ENCODE measurements at regions not wholly inside any gene's neighbourhood (a gene's known extent, or its start where the extent isn't known, plus 50 kb on each side); places are given as distances from the start of the nearest gene placed in this dataset.

DNA sequence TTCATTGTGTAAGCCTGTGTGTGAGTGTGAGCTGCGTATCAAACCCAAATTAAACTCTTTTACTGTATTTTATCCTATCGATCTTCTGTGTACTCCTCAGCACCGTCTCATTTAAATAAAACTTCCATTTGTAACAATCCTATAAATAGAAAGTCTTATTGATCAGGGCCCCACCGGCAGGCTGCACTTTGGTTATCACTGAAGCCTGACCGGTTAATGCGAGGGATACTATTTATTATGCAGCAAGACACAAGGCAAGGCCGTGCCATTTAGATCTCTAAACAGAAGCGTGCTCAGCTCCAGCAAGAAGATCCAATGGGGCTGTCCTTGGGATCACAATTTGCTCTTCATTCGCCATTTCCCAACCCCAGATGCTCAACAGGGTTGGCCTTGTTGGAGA is 252.6 kb upstream of the TSHZ3 start:
- no peak for DNase-seq (ENCODE audit: low spot score)

DNA sequence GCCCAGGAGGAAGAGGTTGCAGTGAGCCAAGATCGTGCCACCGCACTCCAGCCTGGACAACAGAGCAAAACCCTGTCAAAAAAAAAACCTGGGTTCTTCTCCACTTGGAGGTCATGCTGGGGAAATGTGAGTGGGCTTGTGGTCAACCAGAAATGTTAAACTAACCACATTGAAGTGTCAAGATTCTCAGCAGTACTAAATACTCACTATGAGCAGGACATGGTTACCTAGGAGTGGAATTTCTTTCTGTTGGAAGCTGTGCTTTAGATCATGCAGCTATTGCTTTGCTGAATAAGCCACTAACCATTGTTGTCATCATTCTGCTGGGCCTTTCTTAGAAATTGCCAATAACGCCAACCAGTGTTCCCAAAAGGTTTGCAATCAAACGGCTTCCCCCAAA is 253.3 kb upstream of the TSHZ3 start:
- no peak for DNase-seq (ENCODE audit: low spot score)

DNA sequence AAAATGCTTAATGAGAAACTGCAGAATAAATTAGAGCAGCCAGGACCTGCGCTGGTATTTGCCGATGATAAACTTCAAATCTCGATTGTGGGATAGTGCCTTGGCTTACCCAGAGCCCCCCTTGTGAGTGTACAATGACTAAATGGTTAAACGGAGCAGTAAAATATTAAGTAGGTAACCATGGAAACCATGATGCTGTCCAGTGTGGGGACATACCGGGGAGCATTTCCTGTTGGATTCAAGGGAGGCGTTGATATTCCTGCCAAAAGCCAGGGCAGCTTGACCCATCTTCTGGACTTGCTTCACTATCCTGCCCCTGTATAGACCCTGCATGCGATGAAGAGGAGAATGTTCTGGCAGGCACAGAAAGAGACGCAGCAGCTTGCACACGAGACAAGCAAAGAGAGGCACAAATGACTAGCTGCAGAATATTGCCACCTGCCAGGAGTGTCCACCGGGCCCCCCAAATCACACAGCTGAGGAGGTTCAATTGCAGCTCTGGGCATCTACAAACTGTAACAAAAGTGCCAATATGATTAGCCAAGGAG is 255.3 kb upstream of the TSHZ3 start:
- DNase-seq (ENCODE audit: low spot score): no peak

DNA sequence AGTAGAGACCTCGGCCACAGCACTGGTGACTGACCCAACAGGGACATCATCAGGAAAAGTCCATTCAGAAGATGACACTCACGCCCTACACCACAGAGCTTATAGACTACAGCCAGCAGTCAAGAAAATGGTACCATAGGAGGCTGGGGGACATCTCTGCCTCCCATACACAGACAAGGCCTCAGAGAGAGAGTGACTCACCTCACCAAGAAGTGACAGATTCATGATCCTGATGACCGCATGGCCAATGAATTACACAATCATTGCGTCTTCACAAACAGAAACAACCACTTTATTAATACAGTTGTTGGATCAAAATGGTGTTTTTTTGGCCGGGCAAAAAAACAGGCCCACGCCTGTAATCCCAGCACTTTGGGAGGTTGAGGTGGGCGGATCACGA is 260.8 kb upstream of the TSHZ3 start:
- no peak for DNase-seq (ENCODE audit: low spot score)

DNA sequence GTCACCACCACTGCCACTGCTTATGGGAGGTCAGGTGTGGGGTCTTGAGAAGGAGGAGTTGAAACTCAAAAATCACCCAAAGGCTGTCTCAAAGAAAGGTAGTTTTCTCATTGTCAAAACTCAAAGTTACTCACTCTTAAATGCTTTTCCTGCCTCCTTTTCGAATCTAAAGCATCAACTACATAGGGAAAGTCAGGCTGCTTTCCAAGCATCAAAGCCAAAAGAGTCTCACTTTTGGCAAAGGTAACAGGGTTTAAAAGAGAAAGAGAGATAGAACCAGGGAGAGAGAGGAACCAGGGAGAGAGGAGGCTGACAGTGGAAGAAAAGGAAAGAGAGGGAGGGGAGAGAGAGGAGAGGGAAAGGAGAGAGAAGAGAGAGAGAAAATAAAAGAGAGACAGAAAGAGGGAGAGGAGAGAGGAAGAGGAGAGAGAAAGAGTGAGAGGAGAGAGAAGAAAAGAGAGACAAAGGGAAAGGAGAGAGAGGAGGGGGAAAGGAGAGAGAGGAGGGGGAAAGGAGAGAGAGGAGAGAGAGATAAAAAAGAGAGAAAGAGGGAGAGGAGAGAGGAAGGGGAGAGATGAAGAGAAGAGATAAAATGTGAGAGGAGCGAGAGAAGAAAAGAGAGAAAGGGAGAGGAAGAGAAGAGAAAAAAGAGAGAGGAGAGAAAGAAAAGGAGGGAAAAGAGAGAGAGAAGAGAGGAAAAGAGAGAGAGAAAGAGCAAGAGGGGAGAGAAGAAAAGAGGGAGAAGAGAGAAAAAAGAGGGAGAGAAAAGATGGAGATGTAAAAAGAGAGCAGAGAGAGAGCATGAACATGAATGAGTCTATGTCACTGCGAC is 262.0 kb upstream of the TSHZ3 start:
- DNase-seq (ENCODE audit: low spot score): no peak

DNA sequence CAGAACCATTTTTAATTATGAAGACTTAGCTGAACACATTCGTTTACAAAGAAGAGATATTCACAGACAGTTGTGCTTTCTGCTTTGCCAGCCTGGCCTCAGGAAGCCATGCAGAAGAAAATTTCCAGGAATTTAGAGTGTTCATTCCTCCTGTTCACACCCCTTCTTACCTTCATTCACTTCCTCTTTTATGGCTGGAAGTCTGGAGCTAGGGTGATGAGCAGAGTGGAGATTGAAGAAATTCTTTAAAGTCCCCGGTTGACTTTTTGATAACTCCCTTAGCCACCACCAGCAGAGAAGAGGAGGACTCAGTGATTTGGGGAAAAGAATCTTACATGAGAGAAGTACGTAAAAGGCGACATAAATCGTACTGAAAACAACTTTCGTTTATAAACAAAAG is 263.6 kb upstream of the TSHZ3 start:
- DNase-seq (ENCODE audit: low spot score): no peak

DNA sequence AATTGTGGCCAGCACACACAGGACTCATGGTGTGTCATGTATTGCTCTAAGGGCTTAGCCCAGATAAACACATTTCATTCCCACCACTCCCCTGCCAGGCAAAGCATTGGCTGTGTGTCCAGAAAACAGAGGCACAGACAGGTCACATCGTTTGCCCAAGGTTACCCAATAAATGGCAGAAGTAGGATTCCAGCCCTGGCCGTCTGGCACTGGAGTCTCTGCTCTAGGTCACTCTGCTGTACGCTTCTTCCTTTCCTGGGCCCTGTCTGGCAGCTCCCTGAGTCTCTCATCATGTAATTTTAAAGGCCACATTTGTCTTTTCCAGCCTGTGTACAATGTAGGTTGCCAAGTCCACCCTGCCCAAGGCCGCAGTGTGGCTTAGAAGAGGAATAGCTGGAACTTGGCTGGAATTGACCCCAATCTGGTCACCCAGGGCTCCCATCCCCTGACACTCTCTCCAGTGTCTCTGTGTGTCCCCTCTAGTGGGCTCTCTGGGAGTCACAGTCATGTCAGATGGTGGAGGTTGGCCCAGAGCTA is 264.5 kb upstream of the TSHZ3 start:
- no peak for DNase-seq (ENCODE audit: low spot score)

DNA sequence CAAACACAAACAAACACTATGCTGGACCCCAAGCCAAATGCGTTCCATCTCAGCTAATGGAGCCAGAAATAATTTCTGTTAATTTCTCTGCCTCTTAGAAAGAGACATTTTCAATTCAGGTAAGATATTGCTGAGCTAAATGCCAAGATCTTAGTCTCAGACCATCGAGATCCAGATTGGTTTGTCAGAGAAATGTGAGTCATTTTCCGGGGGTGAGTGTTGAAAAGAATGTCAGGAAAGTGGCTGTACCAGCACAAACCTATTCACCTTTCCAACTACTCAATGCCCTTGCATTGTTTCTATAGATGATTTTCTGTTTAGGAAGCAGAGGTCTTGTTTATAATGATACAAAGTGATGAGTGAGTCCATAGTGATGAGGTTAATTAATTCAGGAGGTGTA is 266.8 kb upstream of the TSHZ3 start:
- peak; percentile 30 for DNase-seq (ENCODE audit: low spot score)

DNA sequence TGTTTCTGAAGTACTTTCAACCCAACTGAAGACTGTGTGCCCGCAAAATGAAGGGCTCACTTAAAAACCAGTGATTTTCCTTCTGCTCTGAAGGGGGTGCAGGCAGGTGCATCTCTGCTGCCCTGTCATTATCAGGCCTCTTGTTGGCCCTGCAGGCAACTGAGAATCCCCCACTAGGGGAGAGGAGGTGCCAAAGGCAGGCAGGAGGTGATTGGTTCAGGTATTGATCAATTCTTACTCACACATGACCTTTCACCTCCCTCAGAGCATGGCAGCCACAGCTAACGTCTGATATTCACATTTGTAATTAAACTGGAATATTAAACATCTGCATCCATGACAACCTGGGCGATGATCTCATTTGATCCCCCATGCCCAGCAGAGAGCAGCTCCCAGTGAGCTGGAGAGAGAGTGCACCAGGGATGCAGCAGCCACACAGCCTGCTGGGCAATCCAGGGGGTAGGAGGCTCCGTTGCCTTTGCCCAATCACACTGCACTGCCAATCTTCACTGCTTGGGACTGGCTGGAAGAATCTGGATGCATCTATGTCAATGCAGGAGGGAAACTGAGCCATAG is 267.9 kb upstream of the TSHZ3 start:
- no peak for DNase-seq (ENCODE audit: low spot score)

DNA sequence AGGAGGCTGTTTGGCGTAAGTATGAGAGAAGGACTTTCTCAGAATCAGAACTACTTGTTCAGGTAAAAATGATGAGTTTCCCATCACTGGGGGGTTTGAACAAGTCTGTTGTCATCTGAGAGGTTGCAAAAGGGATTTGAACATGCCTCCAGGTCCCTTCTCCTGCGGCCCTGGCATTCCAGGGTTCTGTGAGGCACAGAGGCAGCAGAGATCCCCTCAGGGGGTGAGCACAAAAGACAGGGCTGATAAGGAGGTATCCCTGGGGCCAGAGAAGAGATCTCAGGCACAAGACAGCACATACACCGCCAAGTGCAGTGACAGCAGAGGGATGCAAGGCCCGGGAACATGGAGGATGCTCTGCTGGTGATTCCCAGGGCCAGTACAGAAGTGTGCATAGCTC is 275.8 kb upstream of the TSHZ3 start:
- no peak for DNase-seq (ENCODE audit: low spot score)

DNA sequence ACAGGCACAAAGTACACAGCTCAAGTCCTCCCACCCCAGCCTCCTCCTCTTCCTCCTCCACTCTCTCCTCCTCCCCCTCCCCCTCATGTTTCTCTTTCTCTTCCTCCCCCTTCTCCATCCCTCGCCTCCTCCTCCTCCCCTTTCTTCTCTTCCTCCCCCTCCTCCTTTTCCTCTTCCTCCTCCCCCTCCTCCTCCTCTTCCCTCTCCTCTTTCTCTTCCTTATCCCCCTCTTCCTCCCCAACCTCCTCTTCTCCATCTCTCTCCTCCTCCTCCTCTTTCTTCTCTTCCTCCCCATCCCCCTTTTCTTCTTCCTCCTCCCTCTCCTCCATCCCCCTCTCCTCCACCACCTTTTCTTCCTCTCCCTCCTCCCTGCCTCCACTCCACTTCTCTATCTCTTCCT is 276.3 kb upstream of the TSHZ3 start:
- no peak for DNase-seq (ENCODE audit: low spot score)

DNA sequence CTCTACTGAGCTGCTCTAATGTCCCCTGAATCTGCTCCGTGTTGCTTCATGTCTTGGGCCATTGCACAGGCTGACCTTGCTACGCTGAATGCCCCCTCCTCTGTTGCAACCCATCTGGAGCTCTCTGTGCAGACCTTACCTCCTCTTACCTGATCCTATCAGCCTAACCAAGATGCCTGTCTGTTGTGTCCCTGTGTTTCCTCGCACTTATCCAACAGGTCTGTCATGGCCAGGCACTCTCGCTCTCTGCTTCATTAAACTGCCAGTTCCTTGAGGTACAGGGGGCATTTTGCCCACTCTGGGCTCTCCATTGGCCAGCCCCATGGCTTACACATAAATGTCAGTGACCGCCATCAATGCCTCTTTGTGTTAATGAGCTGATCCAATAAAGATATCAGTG is 277.7 kb upstream of the TSHZ3 start:
- DNase-seq (ENCODE audit: low spot score): no peak

DNA sequence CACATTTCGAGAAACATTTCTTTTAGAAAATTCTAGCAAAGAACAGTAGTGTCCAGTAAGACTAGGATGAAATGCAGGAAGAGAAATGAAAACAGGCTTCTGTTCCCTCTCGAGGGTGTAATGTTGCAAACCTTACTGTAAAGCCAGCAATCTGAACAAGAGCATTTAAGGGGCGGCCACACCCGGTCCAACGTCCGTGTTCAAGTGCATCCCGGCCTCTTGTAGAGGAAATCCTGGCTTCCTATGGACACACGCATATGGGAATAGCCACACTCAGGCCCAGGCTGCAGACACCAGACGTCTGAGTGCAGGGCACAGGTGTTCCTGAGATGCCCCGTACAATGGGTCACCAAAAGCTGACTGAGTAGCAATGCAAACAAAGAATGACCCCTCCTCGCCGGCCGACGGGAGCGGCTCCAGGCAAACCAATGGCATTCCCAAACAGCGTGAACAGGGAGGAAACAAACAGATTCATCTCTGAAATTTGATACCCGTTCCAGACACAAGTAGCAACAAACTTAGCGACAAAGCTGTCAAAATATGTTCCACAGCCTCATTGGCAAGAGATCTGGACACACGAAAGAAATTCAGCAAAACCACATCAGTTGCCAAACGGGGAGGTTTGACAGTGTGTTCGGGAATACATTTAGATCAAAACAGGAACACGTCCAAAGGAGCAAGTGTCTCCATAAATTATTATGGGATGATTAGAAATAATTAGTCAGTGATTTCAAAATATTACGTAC is 278.6 kb upstream of the TSHZ3 start:
- no peak for DNase-seq (ENCODE audit: low spot score)

DNA sequence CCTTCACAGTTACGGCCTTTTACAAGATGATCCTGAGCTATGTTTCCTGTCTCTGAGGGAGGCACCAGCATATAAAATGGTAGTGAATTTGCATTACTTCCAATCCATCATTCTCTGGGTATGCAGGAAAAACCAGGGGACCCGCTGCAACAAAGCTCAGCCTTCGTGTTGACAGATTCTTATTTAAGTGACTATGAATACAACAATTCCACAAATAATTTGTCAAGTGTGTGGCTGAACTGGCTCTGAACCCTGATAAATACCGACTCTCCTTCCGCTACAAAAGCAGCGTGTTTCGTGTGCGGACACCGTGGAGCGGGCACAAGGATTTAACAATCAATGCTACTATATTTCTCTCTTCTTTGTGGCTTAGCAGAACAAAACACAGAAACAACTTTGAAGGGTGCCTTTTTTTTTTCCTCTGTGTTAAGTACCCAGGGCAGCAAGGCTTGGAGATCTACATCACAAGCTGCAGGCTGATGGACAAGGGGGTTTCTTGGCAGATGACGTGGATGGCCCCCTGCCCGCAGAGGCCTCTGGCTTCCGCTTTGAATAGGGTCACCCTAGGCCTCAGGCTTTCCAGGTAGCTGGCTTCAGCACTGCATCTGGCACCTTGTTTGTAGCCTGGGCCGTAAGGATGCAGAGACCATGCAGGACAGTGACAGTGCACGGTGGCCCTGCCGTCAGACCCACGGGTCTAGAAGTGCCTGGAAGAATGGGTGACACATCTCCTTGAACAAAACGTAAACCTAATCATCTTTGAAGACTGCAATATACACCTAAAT is 280.5 kb upstream of the TSHZ3 start:
- DNase-seq (ENCODE audit: low spot score): no peak

DNA sequence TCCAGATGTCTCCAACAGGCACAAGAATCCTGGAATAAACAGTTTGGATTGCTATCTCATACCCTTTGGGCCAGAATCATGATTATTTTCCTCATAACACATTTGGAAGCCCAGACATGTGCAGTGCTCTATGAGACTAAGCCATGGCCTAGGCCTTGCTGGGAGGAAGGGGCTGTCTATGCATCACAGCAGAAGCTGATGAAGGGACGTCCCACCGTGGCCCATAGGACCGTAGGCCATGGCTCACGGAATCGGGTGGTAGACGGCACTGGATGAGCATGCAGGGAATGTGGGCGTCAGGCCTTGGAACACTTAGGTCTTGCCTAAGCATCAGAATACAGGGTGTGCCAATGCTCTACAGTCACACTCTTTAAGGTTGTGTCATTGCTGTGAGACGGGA is 283.8 kb upstream of the TSHZ3 start:
- no peak for DNase-seq (ENCODE audit: low spot score)

DNA sequence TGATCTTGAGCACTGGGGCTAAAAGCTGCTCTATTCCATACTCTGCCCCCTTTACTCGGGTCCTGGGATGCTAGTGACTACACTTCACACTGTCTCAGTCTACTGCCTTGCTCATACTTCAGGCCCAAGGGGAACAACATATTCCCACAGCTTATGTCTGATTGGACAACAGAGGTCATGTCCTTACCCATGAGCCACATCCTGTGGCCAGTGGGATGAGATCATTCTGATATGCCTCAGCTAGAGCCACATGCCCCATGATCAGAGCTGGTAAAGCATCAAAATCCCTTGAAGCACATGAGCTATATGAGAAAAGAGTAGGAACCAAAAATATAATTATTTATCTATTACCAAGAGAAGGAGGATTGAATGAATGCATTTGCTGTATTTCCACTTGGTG is 290.1 kb upstream of the TSHZ3 start:
- DNase-seq (ENCODE audit: low spot score): no peak

DNA sequence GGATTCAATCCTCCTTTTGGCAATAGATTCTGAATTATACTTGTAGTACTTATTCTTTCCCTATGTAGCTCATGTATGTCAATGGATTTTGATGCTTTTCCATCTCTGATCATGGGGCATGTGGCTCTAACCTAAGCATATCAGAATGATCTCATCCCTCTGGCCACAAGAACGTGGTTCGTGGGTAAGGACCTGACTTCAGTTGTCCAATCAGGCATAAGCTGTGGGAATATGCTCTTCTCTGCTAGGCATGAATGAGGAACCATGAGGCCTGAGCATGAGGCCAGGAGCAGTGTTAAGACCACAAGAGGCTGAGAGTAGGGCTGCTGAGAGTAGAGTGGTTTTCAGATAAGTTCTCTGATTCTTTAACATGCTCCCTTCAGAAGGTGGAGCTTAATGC is 292.4 kb upstream of the TSHZ3 start:
- DNase-seq (ENCODE audit: low spot score): no peak

DNA sequence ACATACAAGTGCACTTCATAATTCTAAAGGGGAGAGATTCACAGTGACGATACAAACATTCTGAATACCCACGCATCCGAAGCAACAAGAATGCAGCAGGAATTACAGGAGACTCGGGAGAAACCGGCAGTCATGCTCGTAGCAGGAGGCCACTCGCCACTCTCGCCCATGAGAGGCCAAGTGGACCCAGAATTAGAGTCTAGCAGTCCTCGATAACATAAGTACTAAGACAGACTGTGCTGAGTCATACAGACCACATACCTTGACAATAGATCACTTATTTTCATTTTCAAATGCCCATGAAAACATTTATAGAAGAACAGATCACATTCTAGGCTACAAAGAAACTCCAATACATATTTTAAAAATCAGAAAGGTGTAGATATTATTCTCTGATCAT is 299.1 kb upstream of the TSHZ3 start:
- DNase-seq (ENCODE audit: low spot score): no peak

DNA sequence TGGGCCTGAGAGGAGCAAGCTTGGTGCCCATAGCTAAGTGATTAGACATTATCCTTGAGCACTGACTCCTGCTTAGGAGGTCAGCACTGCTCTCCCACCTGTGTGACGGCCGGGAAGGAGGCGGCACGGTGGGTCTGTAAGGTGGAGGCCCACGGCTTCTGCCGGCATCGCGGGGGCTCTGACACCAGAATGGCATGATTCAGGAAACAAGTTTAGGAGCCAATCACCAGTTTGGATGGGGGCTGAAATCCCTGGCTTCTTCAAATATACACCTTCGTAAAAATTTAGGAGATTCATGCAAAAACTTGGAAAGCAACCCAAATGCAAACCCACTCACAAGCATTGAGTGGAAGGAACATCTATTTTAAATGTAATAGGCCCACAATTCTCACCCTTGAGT is 307.3 kb upstream of the TSHZ3 start:
- DNase-seq (ENCODE audit: low spot score): peak; percentile 65

DNA sequence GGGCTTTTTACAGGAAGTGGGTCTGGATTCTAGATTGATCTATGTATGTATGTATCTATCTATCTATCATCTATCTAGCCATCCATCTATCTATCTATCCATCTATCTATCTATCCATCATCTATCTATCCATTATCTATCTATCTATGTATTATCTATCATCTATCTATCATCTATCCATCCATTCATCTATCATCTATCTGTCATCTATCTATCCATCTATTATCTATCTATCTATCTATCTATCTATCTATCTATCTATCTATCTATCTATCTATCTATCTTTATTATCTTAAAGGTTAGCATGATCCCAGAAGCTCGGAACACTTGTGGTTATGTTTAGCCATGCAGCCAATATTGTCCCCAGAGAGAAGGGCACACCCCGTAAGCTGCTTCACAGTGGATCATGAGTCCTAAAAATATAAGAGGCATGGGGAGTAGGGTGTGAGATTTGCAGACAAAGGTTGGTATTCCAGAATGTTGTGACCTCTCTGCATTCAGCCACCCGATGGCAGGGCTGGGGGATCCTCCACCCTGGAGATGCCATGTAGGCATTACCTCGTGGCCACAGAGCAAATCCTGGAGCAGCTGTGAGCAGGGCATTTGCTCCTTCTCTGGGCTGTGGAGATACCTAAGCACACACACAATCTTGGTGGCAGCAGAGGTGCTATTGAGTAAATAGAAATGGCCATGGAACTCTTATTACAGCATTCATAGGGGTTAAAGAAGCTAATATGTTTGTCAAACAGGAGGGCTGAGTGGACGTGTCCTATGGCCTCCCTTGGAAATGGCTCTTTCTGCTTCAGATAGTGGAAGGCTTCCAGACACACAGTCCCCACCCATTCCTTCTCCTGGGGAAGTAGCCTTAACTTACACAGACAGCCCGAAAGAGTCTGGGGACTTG is 310.0 kb upstream of the TSHZ3 start:
- no peak for DNase-seq (ENCODE audit: low spot score)

DNA sequence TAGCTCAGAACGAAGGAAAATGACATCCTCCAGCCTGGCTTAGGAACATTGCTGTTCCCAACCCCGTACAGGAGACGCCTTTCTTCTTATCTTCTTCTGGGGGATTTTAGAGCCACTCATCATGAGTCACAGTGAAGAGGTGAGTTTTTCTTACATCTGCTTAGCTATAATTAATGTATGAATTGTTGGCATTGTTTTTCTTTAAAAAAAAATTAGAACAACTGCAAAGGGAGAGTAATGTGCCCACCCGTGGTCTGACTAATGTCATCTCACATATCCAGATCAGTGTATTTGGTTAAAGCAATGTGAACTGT is 310.6 kb upstream of the TSHZ3 start:
- DNase-seq (ENCODE audit: low spot score): no peak
